HEK293 (cell line): ENCODE measurements at regions not wholly inside any gene's neighbourhood (a gene's known extent, or its start where the extent isn't known, plus 50 kb on each side); places are given as distances from the start of the nearest gene placed in this dataset.

Experiments used
- BCL11A ChIP-seq: fragments of 450-650 bp; formaldehyde crosslinking; IDR thresholded peaks from 2 replicates; pipeline ENCODE4 v1.5.1; 2016; ENCODE audit warnings: low read depth, missing biosample characterization, missing genetic modification characterization
- HIC1 ChIP-seq: fragments of 450-650 bp; formaldehyde crosslinking; IDR thresholded peaks from 2 replicates; pipeline ENCODE4 v1.5.1; 2016; ENCODE audit warnings: missing biosample characterization, missing genetic modification characterization
- MYNN ChIP-seq: fragments of 450-650 bp; formaldehyde crosslinking; IDR thresholded peaks from 2 replicates; pipeline ENCODE4 v1.5.1; 2016; ENCODE audit warnings: missing biosample characterization, missing genetic modification characterization, borderline replicate concordance
- OSR2 ChIP-seq: fragments of 450-650 bp; formaldehyde crosslinking; IDR thresholded peaks from 2 replicates; pipeline ENCODE4 v1.5.1; 2016; ENCODE audit warnings: missing biosample characterization, missing genetic modification characterization
- SETDB1 ChIP-seq: IDR thresholded peaks from one replicate; pipeline ENCODE4 v1.6.1; 2017; ENCODE audit warnings: mild to moderate bottlenecking, low read length, moderate library complexity, mixed read lengths; ENCODE audit not compliant: insufficient read length
- SP2 ChIP-seq: fragments of 450-650 bp; formaldehyde crosslinking; IDR thresholded peaks from 2 replicates; pipeline ENCODE4 v1.5.1; 2016; ENCODE audit warnings: missing biosample characterization, missing genetic modification characterization
- SP3 ChIP-seq: fragments of 450-650 bp; formaldehyde crosslinking; IDR thresholded peaks from 2 replicates; pipeline ENCODE4 v1.5.1; 2016; ENCODE audit warnings: missing biosample characterization, missing genetic modification characterization
- YY1 ChIP-seq: fragments of 450-650 bp; formaldehyde crosslinking; IDR thresholded peaks from 2 replicates; pipeline ENCODE4 v1.5.1; 2018; ENCODE audit warnings: missing biosample characterization, missing genetic modification characterization
- ZBTB11 ChIP-seq: fragments of 450-650 bp; formaldehyde crosslinking; conservative IDR thresholded peaks from 2 replicates; pipeline ENCODE4 v1.5.1; 2016; ENCODE audit warnings: low read depth, missing biosample characterization, missing genetic modification characterization
- ZBTB48 ChIP-seq: fragments of 450-650 bp; formaldehyde crosslinking; IDR thresholded peaks from 2 replicates; pipeline ENCODE4 v1.5.1; 2016; ENCODE audit warnings: missing biosample characterization, missing genetic modification characterization
- ZEB2 ChIP-seq: fragments of 450-650 bp; formaldehyde crosslinking; IDR thresholded peaks from 2 replicates; pipeline ENCODE4 v1.5.1; 2016; ENCODE audit warnings: missing biosample characterization, missing genetic modification characterization
- ZFP37 ChIP-seq: fragments of 450-650 bp; formaldehyde crosslinking; IDR thresholded peaks from 2 replicates; pipeline ENCODE4 v1.5.1; 2016; ENCODE audit warnings: missing biosample characterization, missing genetic modification characterization
- ZFP69B ChIP-seq: fragments of 450-650 bp; formaldehyde crosslinking; IDR thresholded peaks from 2 replicates; pipeline ENCODE4 v1.5.1; 2016; ENCODE audit warnings: missing biosample characterization, missing genetic modification characterization
- ZNF211 ChIP-seq: fragments of 450-650 bp; formaldehyde crosslinking; IDR thresholded peaks from 2 replicates; pipeline ENCODE4 v1.5.1; 2016; ENCODE audit warnings: low read depth, missing biosample characterization, missing genetic modification characterization
- ZNF292 ChIP-seq: fragments of 450-650 bp; formaldehyde crosslinking; IDR thresholded peaks from 2 replicates; pipeline ENCODE4 v1.5.1; 2016; ENCODE audit warnings: low read depth, missing biosample characterization, missing genetic modification characterization, borderline replicate concordance
- ZNF324 ChIP-seq: fragments of 450-650 bp; formaldehyde crosslinking; IDR thresholded peaks from 2 replicates; pipeline ENCODE4 v1.5.1; 2016; ENCODE audit warnings: missing biosample characterization, missing genetic modification characterization
- ZNF510 ChIP-seq: fragments of 450-650 bp; formaldehyde crosslinking; IDR thresholded peaks from 2 replicates; pipeline ENCODE4 v1.5.1; 2018; ENCODE audit warnings: mild to moderate bottlenecking, missing genetic modification characterization, missing biosample characterization; ENCODE audit not compliant: insufficient replicate concordance
- ZNF513 ChIP-seq: fragments of 450-650 bp; IDR thresholded peaks from 2 replicates; pipeline ENCODE4 v1.5.1; 2018; ENCODE audit warnings: missing biosample characterization, missing genetic modification characterization
- ZNF514 ChIP-seq: fragments of 450-650 bp; formaldehyde crosslinking; IDR thresholded peaks from 2 replicates; pipeline ENCODE4 v1.5.1; 2016; ENCODE audit warnings: missing biosample characterization, missing genetic modification characterization
- ZNF624 ChIP-seq: fragments of 450-650 bp; formaldehyde crosslinking; IDR thresholded peaks from 2 replicates; pipeline ENCODE4 v1.5.1; 2017; ENCODE audit warnings: missing biosample characterization, missing genetic modification characterization
- ZNF639 ChIP-seq: fragments of 450-650 bp; formaldehyde crosslinking; IDR thresholded peaks from 2 replicates; pipeline ENCODE4 v1.5.1; 2016; ENCODE audit warnings: missing biosample characterization, missing genetic modification characterization
- ZNF658 ChIP-seq: fragments of 450-650 bp; formaldehyde crosslinking; IDR thresholded peaks from 2 replicates; pipeline ENCODE4; 2016; ENCODE audit warnings: missing biosample characterization, missing genetic modification characterization
- ZNF660 ChIP-seq: fragments of 450-650 bp; IDR thresholded peaks from 2 replicates; pipeline ENCODE4 v1.5.1; 2018; ENCODE audit warnings: missing biosample characterization, mild to moderate bottlenecking, missing genetic modification characterization
- ZSCAN23 ChIP-seq: fragments of 450-650 bp; formaldehyde crosslinking; IDR thresholded peaks from 2 replicates; pipeline ENCODE4 v1.5.1; 2016; ENCODE audit warnings: missing biosample characterization, missing genetic modification characterization
- TF ChIP-seq, protein P1 (sequence below): fragments of 450-650 bp; formaldehyde crosslinking; IDR thresholded peaks from 2 replicates; pipeline ENCODE4 v1.5.1; 2016; ENCODE audit warnings: missing biosample characterization, missing genetic modification characterization
- TF ChIP-seq, protein P2 (sequence below): fragments of 450-650 bp; IDR thresholded peaks from 2 replicates; pipeline ENCODE4 v1.5.1; 2018; ENCODE audit warnings: missing biosample characterization, mild to moderate bottlenecking, missing genetic modification characterization
- TF ChIP-seq, protein P3 (sequence below): fragments of 450-650 bp; formaldehyde crosslinking; IDR thresholded peaks from 2 replicates; pipeline ENCODE4 v1.5.1; 2017; ENCODE audit warnings: missing biosample characterization, missing genetic modification characterization

- TF ChIP-seq, protein P1, sequence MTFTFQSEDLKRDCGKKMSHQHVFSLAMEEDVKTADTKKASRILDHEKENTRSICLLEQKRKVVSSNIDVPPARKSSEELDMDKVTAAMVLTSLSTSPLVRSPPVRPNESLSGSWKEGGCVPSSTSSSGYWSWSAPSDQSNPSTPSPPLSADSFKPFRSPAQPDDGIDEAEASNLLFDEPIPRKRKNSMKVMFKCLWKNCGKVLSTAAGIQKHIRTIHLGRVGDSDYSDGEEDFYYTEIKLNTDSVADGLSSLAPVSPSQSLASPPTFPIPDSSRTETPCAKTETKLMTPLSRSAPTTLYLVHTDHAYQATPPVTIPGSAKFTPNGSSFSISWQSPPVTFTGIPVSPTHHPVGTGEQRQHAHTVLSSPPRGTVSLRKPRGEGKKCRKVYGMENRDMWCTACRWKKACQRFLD (tag by site-specific recombination): no peak
- TF ChIP-seq, protein P2, sequence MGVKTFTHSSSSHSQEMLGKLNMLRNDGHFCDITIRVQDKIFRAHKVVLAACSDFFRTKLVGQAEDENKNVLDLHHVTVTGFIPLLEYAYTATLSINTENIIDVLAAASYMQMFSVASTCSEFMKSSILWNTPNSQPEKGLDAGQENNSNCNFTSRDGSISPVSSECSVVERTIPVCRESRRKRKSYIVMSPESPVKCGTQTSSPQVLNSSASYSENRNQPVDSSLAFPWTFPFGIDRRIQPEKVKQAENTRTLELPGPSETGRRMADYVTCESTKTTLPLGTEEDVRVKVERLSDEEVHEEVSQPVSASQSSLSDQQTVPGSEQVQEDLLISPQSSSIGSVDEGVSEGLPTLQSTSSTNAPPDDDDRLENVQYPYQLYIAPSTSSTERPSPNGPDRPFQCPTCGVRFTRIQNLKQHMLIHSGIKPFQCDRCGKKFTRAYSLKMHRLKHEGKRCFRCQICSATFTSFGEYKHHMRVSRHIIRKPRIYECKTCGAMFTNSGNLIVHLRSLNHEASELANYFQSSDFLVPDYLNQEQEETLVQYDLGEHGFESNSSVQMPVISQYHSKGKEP (tag by site-specific recombination): no peak; the same call in 1 of the 2 replicates
- TF ChIP-seq HIC1 (tag by site-specific recombination) (no peak), ZEB2 (tag by site-specific recombination) (peak; percentile 67; the same call in 1 of the 2 replicates), SETDB1 (no peak), ZNF624 (tag by site-specific recombination) (no peak), SP2 (tag by site-specific recombination) (no peak), ZBTB48 (tag by site-specific recombination) (no peak), ZNF639 (tag by site-specific recombination) (no peak), ZNF513 (tag by site-specific recombination) (0 out of 2 replicates have a peak, but pooled peaks have one; percentile 18), ZNF514 (tag by site-specific recombination) (no peak), ZSCAN23 (tag by site-specific recombination) (no peak), ZBTB11 (tag by site-specific recombination) (no peak), ZNF292 (no peak), ZNF211 (tag by site-specific recombination) (no peak), OSR2 (peak; percentile 76; the same call in 1 of the 2 replicates), ZNF658 (no peak), ZFP37 (tag by site-specific recombination) (no peak), ZNF660 (no peak), BCL11A (tag by site-specific recombination) (no peak), MYNN (tag by site-specific recombination) (no peak), SP3 (no peak), YY1 (tag by site-specific recombination) (no peak), ZNF510 (tag by site-specific recombination) (no peak), ZNF324 (tag by site-specific recombination) (no peak), ZFP69B (tag by site-specific recombination) (no peak)
- TF ChIP-seq, protein P3, sequence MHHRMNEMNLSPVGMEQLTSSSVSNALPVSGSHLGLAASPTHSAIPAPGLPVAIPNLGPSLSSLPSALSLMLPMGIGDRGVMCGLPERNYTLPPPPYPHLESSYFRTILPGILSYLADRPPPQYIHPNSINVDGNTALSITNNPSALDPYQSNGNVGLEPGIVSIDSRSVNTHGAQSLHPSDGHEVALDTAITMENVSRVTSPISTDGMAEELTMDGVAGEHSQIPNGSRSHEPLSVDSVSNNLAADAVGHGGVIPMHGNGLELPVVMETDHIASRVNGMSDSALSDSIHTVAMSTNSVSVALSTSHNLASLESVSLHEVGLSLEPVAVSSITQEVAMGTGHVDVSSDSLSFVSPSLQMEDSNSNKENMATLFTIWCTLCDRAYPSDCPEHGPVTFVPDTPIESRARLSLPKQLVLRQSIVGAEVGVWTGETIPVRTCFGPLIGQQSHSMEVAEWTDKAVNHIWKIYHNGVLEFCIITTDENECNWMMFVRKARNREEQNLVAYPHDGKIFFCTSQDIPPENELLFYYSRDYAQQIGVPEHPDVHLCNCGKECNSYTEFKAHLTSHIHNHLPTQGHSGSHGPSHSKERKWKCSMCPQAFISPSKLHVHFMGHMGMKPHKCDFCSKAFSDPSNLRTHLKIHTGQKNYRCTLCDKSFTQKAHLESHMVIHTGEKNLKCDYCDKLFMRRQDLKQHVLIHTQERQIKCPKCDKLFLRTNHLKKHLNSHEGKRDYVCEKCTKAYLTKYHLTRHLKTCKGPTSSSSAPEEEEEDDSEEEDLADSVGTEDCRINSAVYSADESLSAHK (tag by site-specific recombination): no peak
Measured at GRCh38 chr10:8321990-8322389, 267.5 kb downstream of the GATA3 start (continued).
